ENCODE measurements at regions not wholly inside any gene's neighbourhood (a gene's known extent, or its start where the extent isn't known, plus 50 kb on each side); places are given as distances from the start of the nearest gene placed in this dataset.

DNA sequence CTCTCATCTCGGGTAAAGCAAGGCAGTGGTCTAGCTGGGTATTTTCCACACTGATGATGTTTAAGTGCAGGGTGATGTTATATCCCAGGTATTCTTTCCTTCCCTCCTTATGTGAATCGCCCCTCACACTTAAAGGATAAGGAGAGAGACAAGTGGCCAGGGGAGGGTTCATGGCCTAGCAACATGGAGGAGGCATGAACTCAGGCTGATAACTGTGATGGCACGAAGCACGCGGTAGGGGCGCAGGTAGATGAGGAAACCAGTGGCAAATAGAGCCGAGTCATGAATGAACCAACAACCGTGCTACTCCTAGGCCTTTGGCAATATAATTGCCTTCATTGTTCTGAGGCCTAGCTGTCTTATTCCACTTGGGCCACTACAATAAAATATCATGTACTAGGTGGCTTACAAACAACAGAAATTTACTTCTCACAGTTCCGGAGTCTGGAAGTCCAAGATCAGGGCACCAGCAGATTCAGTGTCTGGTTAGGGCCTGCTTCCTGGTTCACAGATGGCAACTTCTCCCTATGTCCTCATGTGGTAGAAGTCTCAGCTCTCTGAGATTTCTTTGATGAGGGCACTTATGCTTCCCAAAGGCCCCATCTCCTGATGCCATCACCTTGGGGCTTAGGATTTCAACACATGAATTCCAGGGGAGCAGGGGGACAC lies 56.0 kb upstream of the PIK3CG start:
- DNase-seq (ENCODE audit: low spot score), result no peak

GRCh38 chr7:106811472-106811871 lies 53.6 kb upstream of the PIK3CG start:
- no peak for DNase-seq (ENCODE audit: low spot score)

- no peak for DNase-seq (ENCODE audit: low spot score)
These were observed 52.9 kb upstream of the PIK3CG start for GRCh38 chr7:106812027-106812643.

DNA sequence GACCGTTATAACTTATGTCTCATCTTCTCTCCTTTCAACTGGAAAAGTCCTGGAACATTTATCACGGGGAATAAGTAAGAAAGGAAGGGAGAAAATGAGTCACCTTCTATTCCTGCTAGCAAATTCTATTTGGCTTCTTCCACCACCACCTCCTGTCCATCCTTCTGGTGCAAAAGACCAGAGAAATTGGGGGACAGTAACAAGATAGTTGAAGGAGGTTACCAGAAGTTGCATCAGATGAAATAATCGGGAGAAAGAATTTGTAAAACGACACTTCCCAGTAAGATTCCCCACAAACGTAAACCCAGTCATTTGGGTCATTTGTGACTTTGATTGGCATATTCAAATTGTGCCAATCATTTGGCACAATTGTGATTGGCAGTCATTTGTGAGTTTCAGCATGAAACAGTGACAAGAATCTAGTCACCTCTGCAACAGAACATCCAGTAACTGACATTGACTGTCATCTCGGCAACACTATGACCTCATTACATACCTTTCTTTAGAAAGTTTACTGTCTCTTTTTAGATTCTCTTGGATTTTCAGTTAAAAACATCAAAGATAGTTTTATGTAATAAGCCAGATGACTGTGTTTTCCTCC lies 51.3 kb upstream of the PIK3CG start:
- DNase-seq (ENCODE audit: low spot score), result no peak

- peak; percentile 31 for DNase-seq (ENCODE audit: low spot score)
These were observed 50.2 kb upstream of the PIK3CG start for GRCh38 chr7:106814887-106815286.
